ENCODE measurements at regions not wholly inside any gene's neighbourhood (a gene's known extent, or its start where the extent isn't known, plus 50 kb on each side); places are given as distances from the start of the nearest gene placed in this dataset.

GRCh38 chr5:138661291-138661960, 86.2 kb upstream of the HSPA9 start:
- no peak for TF ChIP-seq CTCF (IDR thresholded peaks at IDR 0.05)
- Histone ChIP-seq H3K27me3 (peaks cover 97% of the 10 kb centered on the region), H3K4me1 (ENCODE audit: control insufficient read depth in 1 of 2, insufficient read depth in 1 of 2, low read depth in 1 of 2, low read length in 1 of 2) (peaks cover 0 to 3% of the 10 kb centered on the region in 2 experiments), H3K27ac (no peak overlapping the region), H3K4me3 (ENCODE audit: low read depth in 1 of 2, low read length in 1 of 2) (no peak overlapping the region), H3K36me3 (no peaks in the 10 kb centered on the region), H3K9me3 (no peaks in the 10 kb centered on the region)

- no peaks in the 10 kb centered on the region for H3K36me3 ChIP-seq
- H3K4me1 ChIP-seq (ENCODE audit: control insufficient read depth in 1 of 2, insufficient read depth in 1 of 2, low read depth in 1 of 2, low read length in 1 of 2) = peaks cover 0 to 3% of the 10 kb centered on the region in 2 experiments
- no peaks in the 10 kb centered on the region for H3K9me3 ChIP-seq
- peaks cover 99% of the 10 kb centered on the region for H3K27me3 ChIP-seq
- no peak overlapping the region for H3K4me3 ChIP-seq (ENCODE audit: low read depth in 1 of 2, low read length in 1 of 2)
- no peak for TF ChIP-seq CTCF (IDR thresholded peaks at IDR 0.05)
- H3K27ac ChIP-seq = no peak overlapping the region
Measured at GRCh38 chr5:138660051-138660572, 84.9 kb upstream of the HSPA9 start.

GRCh38 chr5:138659561-138659960, 84.4 kb upstream of the HSPA9 start:
- Histone ChIP-seq H3K36me3 (no peaks in the 10 kb centered on the region), H3K9me3 (no peaks in the 10 kb centered on the region), H3K4me3 (ENCODE audit: low read depth in 1 of 2, low read length in 1 of 2) (no peak overlapping the region), H3K27me3 (peaks cover 99% of the 10 kb centered on the region), H3K4me1 (ENCODE audit: control insufficient read depth in 1 of 2, insufficient read depth in 1 of 2, low read depth in 1 of 2, low read length in 1 of 2) (peaks cover 2 to 5% of the 10 kb centered on the region in 2 experiments), H3K27ac (no peak overlapping the region)
- no peak for TF ChIP-seq CTCF (IDR thresholded peaks at IDR 0.05)

GRCh38 chr5:138659121-138659520, 83.9 kb upstream of the HSPA9 start:
- H3K4me1 ChIP-seq (ENCODE audit: control insufficient read depth in 1 of 2, insufficient read depth in 1 of 2, low read depth in 1 of 2, low read length in 1 of 2) = peaks cover 5 to 8% of the 10 kb centered on the region in 2 experiments
- no peak overlapping the region for H3K27ac ChIP-seq
- no peak overlapping the region for H3K4me3 ChIP-seq (ENCODE audit: low read depth in 1 of 2, low read length in 1 of 2)
- H3K9me3 ChIP-seq = no peaks in the 10 kb centered on the region
- no peak for TF ChIP-seq CTCF (IDR thresholded peaks at IDR 0.05)
- peaks cover 99% of the 10 kb centered on the region for H3K27me3 ChIP-seq
- no peaks in the 10 kb centered on the region for H3K36me3 ChIP-seq

- H3K27me3 ChIP-seq = peaks cover 99% of the 10 kb centered on the region
- no peak overlapping the region for H3K27ac ChIP-seq
- TF ChIP-seq CTCF (IDR thresholded peaks at IDR 0.05) = no peak
- no peak overlapping the region for H3K4me3 ChIP-seq (ENCODE audit: low read depth in 1 of 2, low read length in 1 of 2)
- H3K36me3 ChIP-seq = no peaks in the 10 kb centered on the region
- peaks cover 5 to 8% of the 10 kb centered on the region in 2 experiments for H3K4me1 ChIP-seq (ENCODE audit: control insufficient read depth in 1 of 2, insufficient read depth in 1 of 2, low read depth in 1 of 2, low read length in 1 of 2)
- H3K9me3 ChIP-seq = no peaks in the 10 kb centered on the region
Measured at GRCh38 chr5:138658676-138659075, 83.5 kb upstream of the HSPA9 start.
